Fibroblast of lung (primary cell): ENCODE measurements at regions not wholly inside any gene's neighbourhood (a gene's known extent, or its start where the extent isn't known, plus 50 kb on each side); places are given as distances from the start of the nearest gene placed in this dataset.

Source experiments
- DNase-seq, 2 donors: peaks; one replicate each; pipeline versions ENCODE4 v3.0.0 to v3.0.0-alpha.2; 2010; ENCODE audit warnings: low read depth in 2 of 2
- H2AFZ ChIP-seq: 2 replicates; pipeline ENCODE4 v1.5.1; 2012; ENCODE audit warnings: low read length, control low read depth, inconsistent platforms
- H3K27ac ChIP-seq: 2 replicates; pipeline ENCODE4 v1.5.1; 2011; ENCODE audit warnings: low read length, control low read depth; ENCODE audit not compliant: insufficient read depth
- H3K27me3 ChIP-seq: 2 replicates; pipeline ENCODE4 v1.5.1; 2011; ENCODE audit warnings: mild to moderate bottlenecking, low read length; ENCODE audit not compliant: control insufficient read depth, insufficient read depth
- H3K36me3 ChIP-seq: 2 replicates; pipeline ENCODE4 v1.5.1; 2011; ENCODE audit warnings: low read length; ENCODE audit not compliant: control insufficient read depth, insufficient read depth
- H3K4me1 ChIP-seq: 2 replicates; pipeline ENCODE4 v1.5.1; 2011; ENCODE audit warnings: low read length; ENCODE audit not compliant: control insufficient read depth, insufficient read depth; ENCODE audit errors: extremely low read depth
- H3K4me2 ChIP-seq: 2 replicates; pipeline ENCODE4 v1.5.1; 2011; ENCODE audit warnings: low read length, control low read depth; ENCODE audit not compliant: insufficient read depth; ENCODE audit errors: extremely low read depth
- H3K4me3 ChIP-seq, 4 experiments: fragments of 200-600 bp in 1 of 4; sonication (generic) in 1 of 4; replicated peaks in 1 of 4; 2 replicates each; pipeline ENCODE4 v1.5.1; 2011 to 2016; ENCODE audit warnings: low read length in 4 of 4, low read depth in 3 of 4, mild to moderate bottlenecking in 3 of 4, control low read depth in 2 of 4, inconsistent platforms in 1 of 4, mixed read lengths in 1 of 4; ENCODE audit not compliant: insufficient read depth in 1 of 4; ENCODE audit errors: control extremely low read depth in 1 of 4
- H3K79me2 ChIP-seq: 2 replicates; pipeline ENCODE4 v1.5.1; 2012; ENCODE audit warnings: mild to moderate bottlenecking, low read length, inconsistent platforms; ENCODE audit not compliant: control insufficient read depth, insufficient read depth
- H3K9ac ChIP-seq: 2 replicates; pipeline ENCODE4 v1.5.1; 2011; ENCODE audit warnings: mild to moderate bottlenecking, low read length, control low read depth; ENCODE audit not compliant: insufficient read depth
- H3K9me3 ChIP-seq: 2 replicates; pipeline ENCODE4 v1.5.1; 2012; ENCODE audit warnings: low read depth, low read length; ENCODE audit not compliant: control insufficient read depth, insufficient read depth
- H4K20me1 ChIP-seq: 2 replicates; pipeline ENCODE4 v1.5.1; 2011; ENCODE audit warnings: low read length; ENCODE audit not compliant: control insufficient read depth, insufficient read depth; ENCODE audit errors: extremely low read depth
- EZH2 ChIP-seq: IDR thresholded peaks from 2 replicates; pipeline ENCODE4 v1.5.1; 2012; ENCODE audit warnings: low read length, control low read depth, mild to moderate bottlenecking; ENCODE audit errors: missing control alignments
- TF ChIP-seq, protein P1 (sequence below), 2 donors: IDR thresholded peaks in 1 of 2; conservative IDR thresholded peaks in 1 of 2; 1 replicate in 1 of 2; 2 replicates in 1 of 2; pipeline ENCODE4 v1.5.1; 2011 to 2012; ENCODE audit warnings: low read length in 2 of 2, control low read depth in 1 of 2, inconsistent platforms in 1 of 2, low read depth in 1 of 2, mild to moderate bottlenecking in 1 of 2

DNA sequence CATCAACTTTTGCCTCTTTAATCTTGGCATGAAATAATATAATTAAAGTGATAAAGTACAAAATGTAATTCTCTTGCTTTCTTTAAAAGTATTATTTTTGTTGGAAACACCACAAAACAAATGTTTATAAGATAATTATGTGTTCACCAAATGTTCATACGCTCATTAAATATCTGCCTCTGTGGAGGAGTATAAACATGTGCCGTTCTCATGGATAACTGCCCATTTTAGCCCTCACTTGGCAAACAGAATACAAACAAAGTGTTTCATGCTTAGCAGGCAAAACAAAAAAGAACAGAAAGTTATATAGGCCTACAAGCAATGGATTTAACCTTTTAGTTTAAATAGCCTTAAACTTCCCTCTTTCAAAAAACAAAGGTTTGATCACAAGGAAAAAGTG is 800.5 kb upstream of the DIAPH2 start:
- no peak overlapping the region for H3K4me3 ChIP-seq
- H3K36me3 ChIP-seq = no peaks in the 10 kb centered on the region
- no peak overlapping the region for H3K9ac ChIP-seq
- peak in 1 of 2 donors; percentile 95 for DNase-seq
- H3K4me2 ChIP-seq = no peak overlapping the region
- no peaks in the 10 kb centered on the region for H3K27me3 ChIP-seq
- no peaks in the 10 kb centered on the region for H4K20me1 ChIP-seq
- no peak overlapping the region for H3K27ac ChIP-seq
- no peaks in the 10 kb centered on the region for H3K79me2 ChIP-seq
- H3K9me3 ChIP-seq = no peaks in the 10 kb centered on the region
- H2AFZ ChIP-seq = no peak overlapping the region
- TF ChIP-seq EZH2 = no peak
- TF ChIP-seq, protein P1, sequence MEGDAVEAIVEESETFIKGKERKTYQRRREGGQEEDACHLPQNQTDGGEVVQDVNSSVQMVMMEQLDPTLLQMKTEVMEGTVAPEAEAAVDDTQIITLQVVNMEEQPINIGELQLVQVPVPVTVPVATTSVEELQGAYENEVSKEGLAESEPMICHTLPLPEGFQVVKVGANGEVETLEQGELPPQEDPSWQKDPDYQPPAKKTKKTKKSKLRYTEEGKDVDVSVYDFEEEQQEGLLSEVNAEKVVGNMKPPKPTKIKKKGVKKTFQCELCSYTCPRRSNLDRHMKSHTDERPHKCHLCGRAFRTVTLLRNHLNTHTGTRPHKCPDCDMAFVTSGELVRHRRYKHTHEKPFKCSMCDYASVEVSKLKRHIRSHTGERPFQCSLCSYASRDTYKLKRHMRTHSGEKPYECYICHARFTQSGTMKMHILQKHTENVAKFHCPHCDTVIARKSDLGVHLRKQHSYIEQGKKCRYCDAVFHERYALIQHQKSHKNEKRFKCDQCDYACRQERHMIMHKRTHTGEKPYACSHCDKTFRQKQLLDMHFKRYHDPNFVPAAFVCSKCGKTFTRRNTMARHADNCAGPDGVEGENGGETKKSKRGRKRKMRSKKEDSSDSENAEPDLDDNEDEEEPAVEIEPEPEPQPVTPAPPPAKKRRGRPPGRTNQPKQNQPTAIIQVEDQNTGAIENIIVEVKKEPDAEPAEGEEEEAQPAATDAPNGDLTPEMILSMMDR (conservative IDR thresholded peaks at IDR 0.05 in 1 of 2, IDR thresholded peaks at IDR 0.05 in 1 of 2; ENCODE audit: low read depth in 1 of 2, low read length in 2 of 2) = no peak
- no peaks in the 10 kb centered on the region for H3K4me1 ChIP-seq

DNA sequence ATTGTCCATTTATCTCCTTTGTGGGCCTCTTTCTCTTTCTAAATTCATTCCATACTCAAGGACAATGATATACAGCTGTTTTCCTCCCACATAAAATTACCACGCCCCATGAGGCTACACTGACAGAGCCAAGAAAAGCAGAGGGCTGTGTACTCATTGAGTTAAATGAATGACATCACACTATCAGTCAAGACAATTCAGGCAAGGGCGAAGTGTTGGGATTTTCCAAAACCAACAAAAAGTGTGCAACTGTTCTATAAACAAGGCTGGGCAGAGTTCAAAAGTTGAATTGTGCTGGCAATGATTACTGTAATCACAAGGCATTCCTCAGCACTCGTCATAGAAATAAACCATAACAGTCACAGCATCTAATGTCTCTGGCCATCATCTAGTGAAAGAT is 799.6 kb upstream of the DIAPH2 start:
- DNase-seq = peak; percentile 23 to 97
- TF ChIP-seq EZH2 = no peak
- TF ChIP-seq, protein P1 (conservative IDR thresholded peaks at IDR 0.05 in 1 of 2, IDR thresholded peaks at IDR 0.05 in 1 of 2; ENCODE audit: low read depth in 1 of 2, low read length in 2 of 2) = no peak
- Histone ChIP-seq H4K20me1 (no peaks in the 10 kb centered on the region), H3K27me3 (no peaks in the 10 kb centered on the region), H3K9ac (no peak overlapping the region), H3K9me3 (no peaks in the 10 kb centered on the region), H2AFZ (no peak overlapping the region), H3K4me3 (no peak overlapping the region), H3K4me2 (no peak overlapping the region), H3K79me2 (no peaks in the 10 kb centered on the region), H3K36me3 (no peaks in the 10 kb centered on the region), H3K27ac (no peak overlapping the region), H3K4me1 (no peaks in the 10 kb centered on the region)

DNA sequence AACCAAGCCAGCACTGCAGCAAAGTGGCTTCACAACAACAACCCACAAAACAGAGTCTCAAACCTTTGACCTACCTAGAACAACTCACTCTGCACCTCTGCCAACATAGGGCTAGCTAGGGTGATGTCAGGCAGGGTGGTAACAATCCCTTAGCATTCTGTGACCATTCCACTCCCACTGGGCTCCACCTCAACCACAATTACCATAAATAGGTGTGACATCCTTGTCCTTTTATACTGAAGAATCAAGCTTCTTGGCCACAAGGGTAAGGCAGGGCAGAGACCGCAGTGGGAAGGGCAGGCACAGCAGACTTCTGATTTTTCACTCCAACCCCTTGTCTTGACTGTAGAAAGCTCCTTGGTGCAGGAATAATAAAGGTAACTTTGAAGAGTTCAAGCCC is 795.4 kb upstream of the DIAPH2 start:
- Histone ChIP-seq H3K4me3 (no peak overlapping the region), H4K20me1 (no peaks in the 10 kb centered on the region), H3K36me3 (no peaks in the 10 kb centered on the region), H3K9me3 (no peaks in the 10 kb centered on the region), H3K4me1 (no peaks in the 10 kb centered on the region), H3K27me3 (no peaks in the 10 kb centered on the region), H3K9ac (no peak overlapping the region), H3K27ac (no peak overlapping the region), H3K79me2 (no peaks in the 10 kb centered on the region), H3K4me2 (no peak overlapping the region), H2AFZ (no peak overlapping the region)
- TF ChIP-seq EZH2 = no peak
- TF ChIP-seq, protein P1 (conservative IDR thresholded peaks at IDR 0.05 in 1 of 2, IDR thresholded peaks at IDR 0.05 in 1 of 2; ENCODE audit: low read depth in 1 of 2, low read length in 2 of 2) = no peak
- no peak for DNase-seq
